HG02973 (cell line): ENCODE measurements at regions not wholly inside any gene's neighbourhood (a gene's known extent, or its start where the extent isn't known, plus 50 kb on each side); places are given as distances from the start of the nearest gene placed in this dataset.

Experiments used
- ATAC-seq: cut with Tn5 transposase; IDR thresholded peaks from one replicate; pipeline ENCODE4 v1.9.1; 2021; ENCODE audit warnings: moderate library complexity; ENCODE audit not compliant: unreplicated experiment

DNA sequence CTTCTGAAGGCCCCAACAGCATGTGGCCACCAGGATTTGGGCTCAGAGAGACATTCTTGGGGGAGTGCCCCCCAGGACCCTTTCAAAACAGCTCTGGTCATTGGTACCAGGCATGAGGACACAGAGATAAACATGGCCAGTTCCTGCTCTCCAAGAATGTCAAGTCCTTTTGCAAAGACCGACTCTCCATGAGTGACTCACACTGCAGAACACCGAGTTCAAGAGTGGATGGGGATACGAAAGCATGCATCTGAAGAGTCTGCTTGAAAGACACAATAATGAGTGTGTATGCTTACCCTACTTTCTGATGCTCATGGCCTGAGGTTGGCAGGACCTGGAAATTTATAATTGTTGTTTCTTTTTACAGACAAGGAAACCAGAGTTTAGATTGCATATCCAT lies 450.6 kb downstream of the TSN start:
- ATAC-seq: no peak

GRCh38 chr2:122209377-122209776 lies 453.9 kb downstream of the TSN start:
- no peak for ATAC-seq

DNA sequence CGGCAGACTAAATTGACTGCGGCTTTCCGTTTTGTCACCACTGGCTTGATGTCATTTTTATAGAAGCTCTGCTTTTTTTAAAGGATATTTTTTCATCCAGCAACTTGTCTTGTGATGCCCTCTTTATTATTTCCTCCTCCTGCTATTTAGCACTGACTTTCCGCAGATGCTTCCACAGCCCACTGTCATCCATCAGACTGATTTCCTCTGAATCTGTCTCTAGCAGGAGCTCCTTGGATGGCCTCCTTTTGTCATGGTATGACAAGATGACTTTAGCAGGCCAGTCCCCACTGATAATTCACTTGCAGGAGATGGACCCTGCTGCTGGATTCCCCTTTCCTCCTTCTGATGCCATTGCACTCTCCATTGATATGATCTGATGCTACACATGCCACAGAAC lies 454.6 kb downstream of the TSN start:
- no peak for ATAC-seq

DNA sequence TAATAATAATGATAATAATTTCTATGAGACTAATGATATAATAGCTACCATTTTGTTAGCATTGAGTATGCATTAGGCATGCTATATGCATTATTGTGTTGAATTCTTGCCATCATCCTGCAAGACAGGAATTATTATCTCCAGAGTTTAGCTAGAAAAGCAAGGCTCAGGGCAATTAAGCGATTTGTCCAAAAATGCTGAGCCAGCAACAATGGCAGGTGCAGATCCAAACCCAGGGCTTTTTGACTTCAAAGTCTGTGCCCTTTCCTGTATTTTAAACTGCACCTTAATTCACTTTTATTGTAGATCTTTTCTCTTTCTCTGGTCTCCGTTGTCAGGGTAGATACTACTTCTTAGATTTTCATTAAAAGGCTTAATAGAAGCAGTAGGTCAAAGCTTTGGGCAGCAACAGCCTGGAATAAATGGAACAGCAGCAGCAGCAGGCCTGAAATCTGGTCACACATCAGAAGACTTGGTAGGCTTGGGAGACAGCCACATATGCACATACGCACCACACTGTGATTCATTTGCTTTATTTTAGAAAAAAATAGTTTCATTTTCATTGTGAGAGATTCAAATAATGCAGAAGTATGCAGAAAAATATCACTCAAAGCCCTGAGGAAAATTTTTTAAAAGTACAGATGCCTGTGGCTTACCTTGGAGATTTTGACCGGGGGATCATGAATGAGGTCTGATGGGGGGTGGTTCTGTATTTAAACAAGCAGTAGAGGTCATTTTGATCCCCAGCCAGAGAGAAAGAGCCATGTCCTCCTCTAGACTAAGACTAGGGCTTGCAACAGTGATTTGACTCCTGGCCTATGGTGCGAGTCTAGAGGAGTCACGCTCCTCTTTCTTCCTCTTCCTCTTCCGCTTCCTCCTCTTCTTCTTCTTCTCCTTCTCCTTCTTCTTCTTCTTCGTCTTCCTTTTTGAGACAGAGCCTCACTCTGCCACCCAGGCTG lies 455.7 kb downstream of the TSN start:
- ATAC-seq: no peak

DNA sequence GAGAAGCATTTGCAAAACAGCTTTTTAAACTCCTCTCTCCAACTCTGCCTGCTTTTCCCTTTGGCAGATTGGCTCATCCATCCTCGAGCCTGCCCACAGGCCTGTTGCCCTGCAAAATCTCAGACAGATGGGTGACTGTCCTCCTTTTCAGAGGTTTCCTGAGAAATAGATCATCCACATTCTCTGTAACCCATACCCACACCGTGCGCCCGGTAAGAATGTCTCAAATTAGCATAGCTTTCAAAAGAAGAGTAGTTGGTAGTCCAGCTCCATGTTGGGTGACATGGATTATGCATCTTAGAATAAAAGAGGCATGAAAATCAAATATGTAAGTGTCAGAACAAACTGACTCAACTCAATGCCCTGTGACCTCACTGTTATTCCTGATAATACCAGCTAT lies 457.9 kb downstream of the TSN start:
- no peak for ATAC-seq

GRCh38 chr2:122216071-122216470 lies 460.6 kb downstream of the TSN start:
- ATAC-seq: no peak

DNA sequence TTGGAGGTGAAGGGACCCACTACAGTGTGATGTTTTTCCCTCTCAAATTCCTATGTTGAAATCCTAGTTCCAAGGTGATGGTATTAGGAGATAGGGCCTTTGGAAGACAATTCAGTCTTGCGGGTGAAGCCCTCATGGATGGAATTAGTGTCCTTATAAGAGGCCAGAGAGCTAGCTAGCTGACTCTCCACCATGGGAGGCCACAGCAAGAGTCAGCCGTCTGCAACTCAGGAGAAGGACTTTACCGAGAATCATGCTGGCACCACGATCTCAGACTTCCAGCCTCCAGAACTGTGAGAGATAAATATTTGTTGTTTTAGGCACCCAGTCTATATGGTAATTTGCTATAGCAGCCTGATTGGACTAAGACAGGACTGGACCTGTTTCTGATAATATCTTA lies 461.4 kb downstream of the TSN start:
- ATAC-seq: no peak

DNA sequence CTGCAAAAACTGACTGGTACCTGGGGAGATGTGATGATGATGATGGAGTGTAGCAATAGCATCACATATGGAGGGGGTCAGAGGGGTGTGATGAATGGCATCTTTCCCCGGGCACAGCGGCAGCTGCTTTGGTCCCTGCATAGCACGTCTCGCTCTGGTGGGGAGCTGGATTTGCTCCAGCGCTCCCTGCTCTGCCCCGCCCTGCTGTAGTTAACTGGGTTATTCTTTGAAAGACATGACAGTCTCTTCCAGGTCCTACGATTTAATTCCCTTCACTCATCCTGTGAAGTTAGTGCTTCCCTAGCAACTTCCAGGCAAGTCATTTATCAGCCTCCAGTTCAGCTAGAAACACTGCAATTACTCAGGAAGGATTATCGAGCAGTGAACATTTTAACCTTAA lies 463.1 kb downstream of the TSN start:
- no peak for ATAC-seq

GRCh38 chr2:122219504-122219903 lies 464.1 kb downstream of the TSN start:
- ATAC-seq: no peak

DNA sequence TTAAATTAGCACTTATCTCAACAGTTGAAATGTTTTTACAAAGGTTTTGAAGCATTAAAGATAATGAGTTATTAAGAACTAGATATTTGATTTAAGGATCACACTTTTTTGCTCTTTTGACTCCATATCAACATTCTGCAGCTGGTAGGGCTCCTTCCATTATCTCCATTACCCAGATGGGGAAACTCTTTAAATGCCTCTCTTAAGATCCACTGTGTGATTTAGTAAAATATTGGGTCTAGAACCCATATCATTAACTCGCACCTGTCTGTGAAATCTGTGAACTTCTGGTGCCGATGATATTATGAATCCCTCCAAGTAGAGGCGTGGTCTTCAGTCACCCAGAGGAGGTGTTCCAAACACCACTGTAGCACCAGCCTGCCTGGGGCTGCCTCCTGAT lies 466.2 kb downstream of the TSN start:
- no peak for ATAC-seq

GRCh38 chr2:122231296-122231695 lies 475.8 kb downstream of the TSN start:
- ATAC-seq: no peak

DNA sequence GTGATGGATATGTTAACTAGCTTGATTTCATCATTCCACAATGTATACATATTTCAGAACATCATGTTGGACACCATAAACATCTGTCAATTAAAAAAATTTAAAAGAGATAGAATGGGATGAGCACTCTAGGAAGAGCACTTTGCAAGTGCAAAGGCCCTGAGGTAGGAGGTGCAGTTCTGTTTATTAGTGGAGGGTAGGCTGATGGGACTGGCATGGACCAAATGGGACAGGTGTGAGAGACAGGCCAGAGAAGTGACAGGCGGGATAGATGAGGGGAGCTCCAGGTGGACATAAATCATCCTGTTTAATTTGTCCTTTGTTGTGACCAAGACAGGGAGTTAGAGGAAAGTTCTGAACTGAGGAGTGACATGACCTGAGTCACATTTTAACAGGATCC lies 477.9 kb downstream of the TSN start:
- no peak for ATAC-seq

DNA sequence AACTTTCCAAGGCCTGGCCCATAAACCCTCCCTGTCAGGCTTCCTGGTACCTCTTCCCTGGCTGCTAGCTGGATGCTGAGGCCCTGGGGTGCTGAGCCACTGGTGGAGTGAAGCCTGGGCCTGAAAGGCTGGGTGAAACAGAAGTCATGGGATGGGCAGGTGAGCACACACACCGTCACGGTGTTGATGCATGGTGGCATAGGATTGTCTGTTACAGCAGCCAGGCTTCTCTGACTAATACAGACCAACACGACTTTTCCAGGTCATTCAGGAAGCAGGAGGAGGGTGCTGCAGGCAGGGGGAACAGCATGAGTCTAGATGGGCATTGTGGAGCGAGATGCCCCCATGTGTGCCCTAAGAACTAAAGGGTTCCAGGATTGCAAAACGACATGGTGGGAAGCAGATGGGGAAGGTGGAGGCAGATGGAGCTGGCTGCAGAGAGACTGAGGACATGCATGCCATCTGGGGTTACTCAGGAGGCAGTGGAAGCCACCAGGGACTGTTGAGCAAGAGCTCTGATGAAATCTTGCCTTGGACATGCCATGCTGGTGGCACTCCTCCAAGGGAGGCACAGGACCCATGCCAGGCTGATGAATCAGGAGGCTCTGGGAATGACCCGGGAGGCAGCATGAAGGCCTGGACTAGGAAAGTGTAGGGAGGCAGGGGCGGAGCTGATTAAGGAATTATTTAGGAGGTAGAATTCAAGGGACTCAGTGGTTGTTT lies 480.9 kb downstream of the TSN start:
- ATAC-seq: no peak

GRCh38 chr2:122236925-122237324 lies 481.5 kb downstream of the TSN start:
- ATAC-seq: no peak

- ATAC-seq: no peak
These were observed 482.0 kb downstream of the TSN start for GRCh38 chr2:122237450-122237849.

- no peak for ATAC-seq
These were observed 482.6 kb downstream of the TSN start for GRCh38 chr2:122238006-122238559.

DNA sequence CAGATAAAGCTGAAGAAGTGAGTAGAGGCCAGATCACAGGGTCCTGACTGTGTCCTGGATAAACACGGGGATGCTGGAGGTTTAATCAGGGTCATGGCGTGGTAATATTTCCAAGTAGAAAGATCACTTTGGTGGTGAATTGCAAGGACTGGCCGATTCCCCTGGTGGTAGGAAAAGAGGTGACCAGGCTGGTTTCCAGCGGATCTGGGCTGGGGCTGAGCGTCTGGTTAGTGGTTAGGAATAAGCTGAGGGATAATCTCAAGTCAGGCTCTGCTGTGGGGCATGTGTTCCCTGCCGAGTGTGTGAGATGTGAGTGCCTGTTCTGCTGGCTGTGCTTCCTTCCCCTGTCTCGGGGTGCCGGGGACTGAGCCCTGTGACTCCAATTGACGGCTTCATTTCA lies 484.0 kb downstream of the TSN start:
- no peak for ATAC-seq

DNA sequence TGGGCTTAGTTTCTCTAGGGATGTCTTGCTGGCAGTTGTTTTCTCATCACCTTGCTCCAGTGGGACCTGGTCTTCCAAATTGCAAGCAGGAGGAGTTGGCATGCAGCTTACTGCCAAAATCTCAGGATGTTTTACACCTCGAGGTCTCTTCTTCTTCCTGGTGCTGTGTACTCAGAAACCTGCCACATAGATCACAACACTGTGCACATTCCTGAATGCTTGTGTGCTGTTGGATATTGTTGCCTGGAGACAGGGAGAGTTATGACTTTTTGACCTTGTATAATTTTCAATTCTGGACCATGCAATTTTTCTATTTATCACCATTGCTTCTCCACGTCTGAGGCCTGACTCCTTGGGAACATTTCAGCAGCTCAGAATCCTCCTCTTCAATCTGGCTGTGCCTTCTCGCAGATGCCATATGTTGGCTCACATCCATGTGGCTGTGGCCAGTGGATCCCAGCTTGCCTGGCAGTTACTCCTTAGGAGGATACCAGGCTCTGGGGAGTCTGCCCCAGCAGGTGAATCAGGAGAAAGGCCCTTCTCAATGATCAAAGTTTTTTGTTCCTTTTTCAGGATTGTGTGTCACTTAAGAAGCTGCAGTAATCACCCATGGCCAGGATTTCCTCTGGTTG lies 489.3 kb downstream of the TSN start:
- ATAC-seq: no peak

DNA sequence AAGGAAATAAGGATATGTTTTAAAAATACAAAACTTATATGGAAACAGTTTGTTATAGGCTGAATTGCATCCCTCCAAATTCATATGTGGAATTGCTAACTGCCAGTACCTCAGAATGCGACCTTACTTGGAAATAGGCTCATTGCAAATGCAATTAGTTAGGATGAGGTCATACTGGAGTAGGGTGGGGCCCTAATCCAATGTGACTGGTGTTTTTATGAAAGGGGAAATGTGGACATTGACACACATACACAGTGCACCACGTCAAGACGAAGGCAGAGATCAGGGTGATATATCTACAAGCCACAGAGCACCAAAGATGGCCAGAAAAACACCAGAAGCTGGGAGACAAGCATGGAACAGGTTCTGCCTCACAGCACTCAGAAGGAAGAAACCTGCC lies 494.2 kb downstream of the TSN start:
- no peak for ATAC-seq

DNA sequence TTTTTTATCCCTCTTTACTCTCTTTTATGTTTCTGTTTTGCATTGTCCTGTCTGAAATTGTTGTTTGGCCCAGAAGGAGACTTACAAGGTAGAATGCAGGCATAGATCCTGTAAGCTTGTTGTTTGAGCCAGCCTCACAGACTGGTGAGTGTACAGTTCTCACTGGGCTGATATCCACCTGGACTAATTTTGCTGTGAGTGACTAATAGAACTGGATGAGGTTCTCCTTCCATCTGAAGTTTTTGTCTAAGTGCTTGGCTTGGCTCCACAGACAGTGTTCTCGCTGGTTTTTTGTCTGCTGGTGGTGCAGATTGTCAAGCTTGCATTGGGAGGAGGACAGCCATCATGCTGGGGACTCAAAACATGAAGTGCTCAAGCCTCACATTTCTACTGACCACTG lies 495.7 kb downstream of the TSN start:
- ATAC-seq: no peak

- ATAC-seq: no peak
These were observed 496.1 kb downstream of the TSN start for GRCh38 chr2:122251566-122251965.

- ATAC-seq: no peak
These were observed 500.5 kb downstream of the TSN start for GRCh38 chr2:122255924-122256323.
